ENCODE measurements at regions not wholly inside any gene's neighbourhood (a gene's known extent, or its start where the extent isn't known, plus 50 kb on each side); places are given as distances from the start of the nearest gene placed in this dataset.

DNA sequence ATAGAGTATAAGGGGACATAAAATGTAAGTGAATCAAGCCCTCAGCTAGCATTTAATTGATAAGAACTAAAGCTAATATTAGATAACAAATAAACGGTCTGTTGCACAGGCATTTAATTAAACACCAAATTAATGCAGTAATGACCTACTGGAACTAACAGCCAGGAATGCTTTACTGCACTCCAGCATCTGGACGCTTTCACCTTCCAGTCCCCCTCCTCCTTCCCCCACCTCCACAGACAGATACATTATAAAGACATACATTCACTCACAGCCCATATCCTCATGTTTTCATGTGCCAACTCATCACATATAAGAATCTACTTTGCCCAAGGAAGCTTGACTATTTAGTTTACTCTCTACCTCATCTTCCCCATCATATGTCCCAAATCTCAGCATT lies 337.4 kb upstream of the PIK3C3 start:
- no peak for DNase-seq

DNA sequence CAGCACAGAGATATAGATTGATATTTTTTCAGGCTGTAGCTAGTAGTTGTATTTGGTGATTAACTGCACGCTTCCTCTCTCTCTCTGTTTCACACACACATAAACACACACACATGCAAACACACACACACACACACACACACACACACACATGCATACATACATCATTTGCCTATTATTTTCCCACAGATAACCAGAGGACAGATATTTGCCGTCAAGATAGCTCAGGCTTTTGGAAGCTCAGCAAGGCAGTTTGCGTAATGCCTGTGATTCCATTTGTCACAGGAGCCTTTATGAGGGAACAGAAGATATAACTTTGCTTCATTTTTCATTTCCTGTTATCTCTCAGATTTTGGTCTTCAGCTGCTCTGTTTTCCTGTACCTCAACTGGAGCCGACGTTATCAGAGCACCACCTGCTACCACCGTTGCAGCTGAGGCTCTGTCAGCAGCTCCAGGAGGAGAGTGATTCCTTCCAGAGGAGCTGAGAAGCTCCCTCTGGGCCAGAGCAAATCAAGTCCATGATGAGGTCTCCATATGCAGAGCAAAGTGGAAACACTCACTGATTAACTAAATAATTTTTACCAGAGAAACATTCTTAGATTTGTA lies 341.9 kb upstream of the PIK3C3 start:
- DNase-seq = no peak

DNA sequence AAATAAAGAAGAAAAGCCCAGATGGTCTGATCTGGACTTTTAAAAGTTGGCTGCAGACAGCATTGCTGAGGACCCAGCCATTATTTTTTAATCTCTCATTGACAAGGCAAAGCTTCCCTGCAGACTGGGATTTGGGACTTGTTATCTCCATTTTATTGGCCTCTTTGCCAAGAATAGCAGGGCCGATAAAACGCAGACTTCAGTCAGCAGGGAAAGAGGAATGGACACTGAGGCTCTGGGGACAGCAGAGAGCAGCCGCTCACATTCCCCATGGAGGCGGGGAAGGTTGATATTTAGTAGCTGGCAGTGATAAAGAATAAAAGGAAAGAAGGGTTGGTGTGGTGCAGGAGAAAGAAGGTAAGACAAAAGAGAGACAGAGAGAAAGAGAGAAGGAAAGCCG lies 350.1 kb upstream of the PIK3C3 start:
- no peak for DNase-seq

DNA sequence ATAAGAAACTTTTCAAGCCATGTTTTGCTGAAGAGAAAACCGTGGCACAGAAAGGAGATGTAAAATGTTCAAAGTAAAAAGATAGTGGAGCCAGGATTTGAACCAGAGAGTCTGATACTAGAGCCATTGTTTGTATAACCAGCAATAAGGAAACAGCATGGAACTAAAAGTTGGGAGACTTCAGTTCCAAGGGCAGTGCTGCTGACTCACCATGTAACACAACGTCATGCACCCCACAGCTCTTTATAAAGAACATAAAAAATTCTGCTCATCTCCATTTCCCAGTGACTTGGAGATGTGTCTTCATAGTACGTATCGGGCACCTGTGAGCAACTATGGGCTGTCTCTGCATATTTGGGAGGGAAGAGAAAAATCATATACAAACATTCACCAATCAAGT lies 353.0 kb upstream of the PIK3C3 start:
- no peak for DNase-seq

DNA sequence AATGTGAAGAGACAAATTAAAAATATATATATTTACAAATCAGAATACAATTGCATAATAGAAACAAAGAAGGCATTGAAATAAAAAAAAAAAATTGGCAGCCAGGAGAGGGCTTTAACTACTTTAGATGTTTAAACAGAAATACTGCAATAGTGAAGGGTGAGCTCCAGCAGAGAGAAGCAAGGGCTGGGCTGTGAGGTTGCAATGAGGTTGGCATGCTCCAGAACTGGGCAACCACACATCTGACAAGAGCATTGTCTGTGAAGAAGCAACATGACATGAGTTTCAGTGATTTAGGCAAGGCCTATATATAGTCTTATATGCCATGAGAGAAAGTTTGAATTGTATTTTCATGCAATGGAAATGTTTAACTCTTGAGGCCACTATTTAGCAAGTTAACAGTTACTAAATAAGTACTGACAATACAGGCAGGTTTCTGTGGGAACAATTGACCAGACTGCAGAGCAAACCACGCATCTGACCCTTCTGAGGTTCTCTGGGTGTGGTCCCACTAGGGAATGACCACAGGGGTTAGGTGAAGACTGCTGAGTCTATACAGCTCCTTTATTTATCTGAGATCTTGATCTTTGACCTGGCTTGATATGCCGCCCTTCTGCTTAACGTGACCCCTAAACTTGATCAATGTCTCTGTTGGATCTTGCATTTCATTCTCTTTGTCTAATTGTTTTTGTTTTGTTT lies 354.2 kb upstream of the PIK3C3 start:
- DNase-seq = no peak

DNA sequence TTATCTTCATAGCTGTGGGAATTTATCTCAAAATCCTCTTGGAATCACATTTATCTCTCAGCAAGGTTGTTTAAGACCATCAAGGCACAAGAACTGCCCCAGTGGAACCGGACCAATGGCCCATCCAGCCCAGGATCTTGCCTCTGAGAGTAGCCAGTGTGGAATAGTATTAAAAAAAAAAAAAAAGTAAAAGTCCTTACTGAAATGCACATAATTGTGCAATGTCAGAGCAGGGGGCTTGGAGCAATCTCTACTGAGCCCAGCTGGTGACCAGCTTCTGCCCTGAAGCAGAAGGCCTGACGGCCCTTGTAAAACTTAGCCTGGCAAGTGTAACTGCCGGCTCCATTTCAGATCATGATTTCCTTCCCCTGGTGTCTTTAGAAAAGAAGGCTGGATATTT lies 355.6 kb upstream of the PIK3C3 start:
- no peak for DNase-seq

DNA sequence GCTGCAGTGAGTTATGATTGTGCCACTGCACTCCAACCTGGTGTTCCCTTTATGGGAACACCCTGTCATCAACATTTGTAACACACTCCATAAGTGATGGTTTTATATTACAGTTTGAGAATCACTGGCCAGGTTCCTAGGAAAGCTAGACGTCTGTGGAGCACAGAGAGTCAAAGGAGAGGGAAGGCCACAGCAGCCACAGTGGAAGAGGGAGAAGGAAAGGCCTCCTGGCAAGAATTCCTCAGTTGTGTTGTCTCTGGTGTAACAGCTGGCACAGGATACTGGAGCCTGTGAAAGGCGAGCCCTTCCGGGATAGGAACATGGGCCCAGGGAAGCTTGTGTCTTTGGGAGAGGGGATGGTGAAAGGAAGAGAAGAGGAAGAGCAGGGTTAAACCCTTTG lies 360.5 kb upstream of the PIK3C3 start:
- DNase-seq = no peak

DNA sequence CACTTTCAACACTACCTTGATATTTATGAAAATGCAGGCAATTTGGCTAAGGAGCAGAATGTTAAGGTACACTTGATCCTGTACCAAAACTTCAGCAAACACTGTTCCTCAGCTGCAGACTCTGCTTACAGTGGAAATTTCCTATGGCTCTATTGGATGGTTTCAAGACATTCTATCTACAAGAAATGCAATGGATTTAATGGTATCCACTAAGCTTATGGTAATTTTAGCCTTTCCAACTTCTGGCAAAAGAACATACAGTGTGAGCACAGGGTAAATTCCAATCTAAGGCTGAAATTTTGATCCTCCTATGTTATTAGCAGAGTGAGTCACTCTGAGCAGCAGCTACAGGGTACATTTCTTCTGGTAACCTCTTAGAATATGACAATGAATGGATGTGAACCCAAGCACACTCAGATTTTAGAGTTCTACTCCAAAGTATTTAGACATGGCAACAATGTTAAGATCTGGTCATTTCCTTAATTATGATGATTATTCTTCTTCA lies 361.8 kb upstream of the PIK3C3 start:
- DNase-seq = no peak

DNA sequence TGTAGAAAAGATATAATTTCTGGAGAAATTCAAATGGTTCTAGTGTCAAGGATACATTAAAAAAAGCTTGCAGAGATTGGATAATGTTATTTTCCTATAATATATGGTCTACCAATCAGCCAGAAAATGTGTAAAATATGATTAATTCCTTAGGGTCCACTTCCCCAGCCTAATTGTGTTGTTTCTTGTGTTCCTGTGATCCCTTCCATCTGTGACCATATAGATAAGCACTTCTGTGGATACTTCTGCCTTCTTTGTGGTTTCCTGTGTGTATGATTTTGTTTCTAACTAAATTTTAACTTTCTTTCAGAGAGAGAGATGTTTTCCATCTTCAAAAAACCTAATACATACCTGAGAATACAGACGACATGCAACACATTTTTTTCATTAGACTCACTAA lies 367.1 kb upstream of the PIK3C3 start:
- no peak for DNase-seq

DNA sequence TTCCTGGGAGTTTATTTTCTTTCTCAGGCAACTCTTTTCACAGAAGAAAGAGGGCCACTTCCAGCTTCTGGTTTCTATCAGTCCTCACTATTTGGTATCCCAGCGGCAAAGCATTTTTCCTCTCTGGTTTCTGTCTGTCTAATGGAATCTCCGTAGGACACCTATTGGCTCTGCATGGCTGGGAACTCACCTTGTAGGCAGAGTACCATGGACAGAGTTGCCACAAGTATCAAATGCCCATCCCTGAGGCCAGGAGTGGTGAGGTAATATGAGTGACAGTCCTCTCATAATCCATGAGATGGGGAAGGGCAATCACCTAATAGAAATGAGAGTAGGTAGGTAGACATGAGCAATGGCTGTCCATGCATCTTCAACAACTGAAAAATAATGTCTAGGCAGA lies 369.5 kb upstream of the PIK3C3 start:
- no peak for DNase-seq

DNA sequence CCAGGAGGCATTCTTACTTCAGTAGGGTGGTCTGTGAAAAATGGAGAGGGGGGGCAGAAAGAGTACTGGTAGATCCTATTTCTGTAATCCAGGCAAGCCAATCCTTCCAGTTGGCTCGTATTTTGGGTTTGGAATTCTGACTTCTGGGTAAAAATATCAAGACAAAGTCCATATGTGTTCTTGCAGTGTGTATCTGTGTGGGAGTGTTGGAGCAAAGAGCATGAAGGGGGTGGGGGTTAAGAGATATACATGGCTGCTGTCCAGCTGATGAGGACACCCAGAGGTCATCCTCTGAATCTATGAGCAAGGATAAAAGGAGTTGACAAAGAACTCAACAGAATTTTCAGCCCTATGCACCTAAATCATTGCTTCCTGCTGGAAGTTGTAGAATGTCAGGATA lies 375.8 kb upstream of the PIK3C3 start:
- DNase-seq = no peak

DNA sequence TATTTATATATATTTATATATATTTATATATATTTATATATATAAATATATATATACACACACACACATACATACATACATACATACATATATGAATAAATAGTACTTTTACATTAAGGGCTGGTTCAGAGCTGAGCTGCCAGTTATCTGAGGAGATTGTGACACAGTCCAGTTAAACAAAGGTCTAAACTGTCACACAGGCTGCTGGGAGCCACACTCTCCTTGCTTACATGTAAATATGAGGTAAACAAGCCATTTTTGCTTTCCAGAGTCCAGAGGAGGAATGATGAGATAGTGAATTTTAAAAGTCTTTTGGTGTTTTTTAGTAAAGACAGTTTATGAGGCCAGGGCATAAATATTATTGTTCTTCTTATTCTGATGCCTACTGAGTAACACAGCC lies 377.5 kb upstream of the PIK3C3 start:
- no peak for DNase-seq

DNA sequence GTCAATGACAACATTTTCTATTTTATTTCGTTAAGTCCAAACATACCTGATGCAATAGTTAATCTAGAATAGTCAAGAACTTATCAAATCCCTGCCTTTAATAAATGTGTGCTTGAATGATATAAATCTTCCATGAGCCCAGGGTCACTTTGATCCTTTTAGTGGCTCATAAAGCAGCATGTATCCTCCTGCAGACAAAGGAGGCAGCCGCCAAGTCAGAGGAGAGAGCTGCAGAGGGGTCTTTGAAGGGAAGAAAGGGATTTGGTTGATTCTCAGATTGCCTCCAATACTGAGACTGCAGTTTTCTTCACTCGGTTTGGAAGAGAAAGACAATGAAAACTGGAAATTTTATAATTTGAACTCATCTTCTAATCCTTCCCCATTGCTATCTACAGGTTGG lies 378.4 kb upstream of the PIK3C3 start:
- DNase-seq = no peak

DNA sequence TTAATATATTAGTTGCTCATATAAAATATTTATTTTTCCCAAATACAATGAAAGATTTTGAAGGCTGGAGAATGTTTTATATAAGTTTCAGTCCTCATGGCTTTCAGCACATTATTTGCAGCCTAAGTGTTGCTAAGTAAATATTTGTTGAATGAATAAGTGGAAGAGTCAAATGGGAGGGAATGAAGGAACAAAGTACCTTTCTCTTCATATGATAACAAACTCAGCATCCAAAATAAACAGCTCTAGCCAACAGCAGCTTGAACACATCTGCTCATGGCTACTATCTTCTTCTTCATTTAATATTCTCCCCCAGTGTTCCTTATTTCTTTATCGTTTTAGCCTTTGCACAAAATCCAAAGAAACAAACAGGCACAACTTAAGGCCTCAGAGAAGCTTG lies 385.2 kb upstream of the PIK3C3 start:
- DNase-seq = no peak

DNA sequence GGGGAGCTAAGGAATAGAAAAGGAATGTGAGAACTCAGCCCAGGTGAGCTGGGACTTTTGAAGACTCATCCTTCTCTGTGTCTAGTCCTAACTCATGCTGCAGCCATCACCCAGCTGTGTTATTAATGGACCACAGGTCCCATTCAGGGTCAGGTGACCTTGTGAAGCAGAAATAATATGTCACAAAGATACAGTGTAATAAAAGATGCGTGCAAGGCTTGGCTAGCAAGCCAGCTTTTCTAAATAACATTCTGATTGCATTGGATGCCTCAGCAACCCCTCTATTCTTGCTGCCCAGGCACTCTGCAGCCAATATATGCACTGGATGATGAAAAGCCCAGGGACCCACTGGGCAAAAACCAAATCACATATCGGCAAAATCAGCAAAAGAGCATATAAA lies 393.1 kb upstream of the PIK3C3 start:
- no peak for DNase-seq

DNA sequence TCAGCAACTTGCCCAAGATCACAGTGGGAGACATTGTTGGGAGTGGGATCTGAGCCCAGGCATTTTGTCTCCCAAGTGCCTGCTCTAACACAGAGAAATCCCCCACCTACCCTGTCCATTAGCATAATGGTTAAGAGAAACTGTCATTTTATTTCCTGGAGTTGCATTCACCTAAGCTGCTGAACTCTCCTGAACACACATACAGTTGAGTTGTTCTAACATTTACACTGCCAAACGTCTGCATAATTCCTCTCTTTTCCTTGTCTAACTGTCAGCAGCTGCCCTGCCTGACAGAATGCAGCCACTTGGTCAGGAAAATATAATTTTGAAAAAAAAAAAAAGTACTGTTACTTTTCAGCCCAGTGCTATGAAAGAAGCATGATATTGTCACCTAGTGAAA lies 396.3 kb upstream of the PIK3C3 start:
- DNase-seq = no peak

DNA sequence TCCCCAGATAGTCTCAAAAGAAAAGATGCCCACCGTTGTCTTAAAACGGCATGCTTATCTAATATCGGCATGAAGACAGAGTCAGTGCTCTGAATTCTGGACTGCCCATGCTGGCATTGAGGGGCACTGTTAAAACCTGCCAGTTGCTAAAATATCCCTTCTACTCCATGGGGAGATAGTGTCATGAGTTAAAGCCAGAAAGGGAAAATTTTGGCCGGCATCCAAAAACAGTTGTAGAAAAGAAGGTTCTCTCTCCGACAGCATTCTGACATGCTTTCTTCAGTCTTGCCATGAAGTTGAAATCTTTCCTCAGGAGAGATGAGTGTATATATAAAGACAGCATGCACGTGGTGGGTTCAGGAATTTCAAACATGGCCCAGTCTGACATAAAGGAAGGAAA lies 401.3 kb upstream of the PIK3C3 start:
- no peak for DNase-seq

DNA sequence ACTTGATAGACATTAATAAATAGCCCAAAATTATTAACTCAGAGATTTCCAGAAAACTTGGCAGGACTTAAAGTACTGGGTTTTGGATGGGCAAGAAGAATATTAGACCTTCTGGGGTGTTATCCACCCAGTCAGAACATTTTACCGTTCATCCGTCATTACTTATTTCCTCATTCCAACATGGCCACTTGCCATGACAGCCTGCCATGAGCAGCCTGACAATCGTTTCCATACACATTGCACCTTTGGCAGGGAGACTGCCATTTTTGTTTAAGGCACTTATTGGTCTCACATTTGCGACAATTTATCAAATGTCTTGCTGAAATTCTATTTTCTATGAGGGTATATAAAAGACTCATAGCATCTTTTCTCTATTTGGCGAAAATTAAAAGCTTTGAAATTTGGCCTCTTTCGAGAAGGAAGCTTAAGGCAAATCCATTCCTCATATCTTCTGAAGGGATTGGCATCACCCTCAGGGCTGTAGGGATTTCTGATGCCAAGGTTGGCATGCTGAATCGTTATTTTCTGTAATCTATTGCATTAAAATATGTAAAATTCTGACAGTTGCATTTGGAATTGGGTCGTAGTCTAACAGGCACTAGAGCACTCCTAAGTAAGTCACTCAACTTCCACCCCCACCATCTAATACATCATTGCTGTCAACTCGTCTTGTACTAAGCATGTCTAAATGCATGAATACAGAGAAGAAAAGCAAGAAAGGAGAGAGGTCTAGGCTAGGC lies 406.3 kb upstream of the PIK3C3 start:
- DNase-seq = no peak

DNA sequence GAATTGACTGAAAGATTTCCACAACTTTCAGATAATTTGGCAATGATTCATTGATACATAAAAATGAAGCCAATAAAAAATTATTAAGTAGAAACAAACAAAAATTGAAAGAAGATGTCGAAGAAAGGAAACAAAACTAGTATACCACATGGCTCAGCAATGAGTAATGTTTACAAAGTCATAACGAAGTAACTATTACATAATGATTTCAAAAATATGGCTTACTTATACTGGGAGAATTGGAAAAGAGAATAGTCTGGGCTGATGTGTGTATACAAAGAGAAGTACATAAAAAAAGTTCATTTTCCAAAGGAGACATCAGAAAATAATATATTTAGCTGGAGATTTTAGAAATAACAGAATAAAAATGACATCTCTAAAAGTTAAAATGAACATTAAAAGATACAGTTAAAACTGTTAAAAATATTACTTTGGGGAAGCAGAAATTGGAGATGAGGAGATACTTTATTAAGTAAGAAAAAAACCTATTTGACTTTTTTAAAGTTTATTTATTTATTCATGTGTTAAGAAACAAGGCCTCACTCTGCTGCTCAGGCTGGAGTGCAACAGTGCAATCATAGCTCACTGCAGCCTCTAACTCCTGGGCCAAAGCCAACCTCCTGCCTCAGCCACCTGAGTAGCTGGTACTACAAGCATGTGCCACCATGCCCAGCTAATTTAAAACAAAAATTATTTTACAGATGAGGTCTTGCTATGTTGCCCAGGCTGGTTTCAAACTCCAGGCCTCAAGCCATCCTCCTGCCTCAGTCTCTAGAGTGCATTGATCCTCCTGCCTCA lies 409.7 kb upstream of the PIK3C3 start:
- DNase-seq = no peak

DNA sequence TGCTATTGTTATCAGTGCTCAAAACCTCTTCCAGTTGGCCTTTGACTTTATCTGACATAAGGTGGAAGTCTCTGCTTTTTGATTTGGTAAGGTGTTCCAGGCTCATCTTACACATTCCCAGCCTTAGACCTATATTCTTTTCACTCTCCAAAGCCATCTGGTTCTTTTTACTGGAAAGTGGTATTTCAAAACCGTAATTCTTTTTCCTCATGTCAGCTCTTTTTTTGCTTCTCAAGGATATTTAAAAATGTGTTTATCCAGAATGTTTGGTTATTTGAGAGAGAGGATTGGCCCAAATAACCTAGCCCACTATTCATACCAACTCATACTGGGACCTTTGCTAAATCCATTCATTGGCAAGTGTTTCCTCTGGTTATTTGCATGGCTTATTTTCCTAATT lies 411.2 kb upstream of the PIK3C3 start:
- no peak for DNase-seq

DNA sequence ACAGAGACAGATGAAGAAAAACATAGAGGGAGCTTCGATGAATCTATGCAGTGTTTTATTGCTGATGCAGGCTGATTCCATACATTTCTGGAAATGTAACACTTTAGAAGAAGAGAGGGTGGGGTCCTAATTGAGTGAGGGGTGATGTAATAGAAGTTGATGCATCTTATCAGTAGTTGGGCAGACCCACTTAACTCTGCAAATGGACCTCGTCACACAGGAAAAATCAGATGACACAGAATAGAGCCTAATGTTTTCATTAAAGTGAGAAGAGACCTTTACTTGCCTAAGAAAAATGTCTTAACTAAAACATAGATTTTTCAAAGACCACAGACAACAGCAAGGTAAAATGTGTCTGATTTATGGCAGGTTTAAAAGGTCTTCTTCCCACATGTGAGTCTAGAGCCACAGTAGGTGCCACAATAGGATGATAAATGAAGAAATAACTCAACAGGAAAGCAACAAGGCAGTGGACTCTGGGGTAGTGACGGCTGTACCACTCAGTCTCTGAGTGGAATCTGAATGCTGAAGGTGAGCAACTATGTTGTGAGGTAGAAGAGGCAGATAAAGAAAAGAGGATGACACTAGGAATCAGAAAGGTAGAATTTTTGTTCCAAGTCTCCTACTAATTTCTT lies 414.7 kb upstream of the PIK3C3 start:
- DNase-seq = no peak

DNA sequence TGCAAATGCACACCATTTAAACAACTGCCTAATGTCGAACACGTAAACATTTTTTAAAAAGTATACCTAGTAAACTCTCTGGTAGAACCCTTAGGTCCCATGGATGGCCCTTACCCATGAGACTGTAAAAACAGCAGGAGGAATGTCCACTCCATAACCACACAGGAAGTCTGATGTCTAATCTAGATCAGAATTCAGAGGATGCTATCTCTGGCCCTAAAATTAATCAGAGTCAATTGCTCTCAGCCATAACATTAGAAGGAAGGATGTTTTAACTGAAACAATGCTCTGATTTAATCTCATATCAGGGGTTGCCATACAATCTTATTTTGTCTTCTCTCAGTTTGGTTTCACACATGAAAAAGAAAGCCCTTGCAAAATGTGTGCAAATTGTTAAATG lies 416.3 kb upstream of the PIK3C3 start:
- DNase-seq = no peak

DNA sequence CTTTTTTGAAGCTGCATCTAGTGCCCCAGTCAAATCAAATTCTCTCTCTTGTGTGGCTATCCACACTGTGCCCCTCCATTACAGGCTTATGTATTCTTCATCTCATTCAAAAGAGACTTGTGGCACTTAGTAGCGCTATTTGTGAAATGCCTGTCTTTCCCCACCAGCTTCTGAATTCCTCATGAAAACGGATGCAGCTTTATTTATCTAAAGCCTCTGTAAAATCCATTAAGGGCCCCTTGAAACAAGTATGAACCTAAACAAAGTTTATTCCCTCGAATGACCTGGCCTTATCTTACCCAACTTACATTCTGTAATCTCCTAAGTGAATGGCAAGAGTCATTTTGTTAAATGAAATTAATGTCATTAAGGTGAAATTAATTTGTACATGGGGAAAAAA lies 417.4 kb upstream of the PIK3C3 start:
- DNase-seq = no peak
